ENCODE measurements at regions not wholly inside any gene's neighbourhood (a gene's known extent, or its start where the extent isn't known, plus 50 kb on each side); places are given as distances from the start of the nearest gene placed in this dataset.

GRCh38 chr17:36668824-36669223 is 67.4 kb downstream of the MRM1 start:
- TF ChIP-seq CTCF (IDR thresholded peaks at IDR 0.05) (no peak), POLR2A (IDR thresholded peaks at IDR 0.05) (no peak)
